ENCODE measurements at regions not wholly inside any gene's neighbourhood (a gene's known extent, or its start where the extent isn't known, plus 50 kb on each side); places are given as distances from the start of the nearest gene placed in this dataset.

DNA sequence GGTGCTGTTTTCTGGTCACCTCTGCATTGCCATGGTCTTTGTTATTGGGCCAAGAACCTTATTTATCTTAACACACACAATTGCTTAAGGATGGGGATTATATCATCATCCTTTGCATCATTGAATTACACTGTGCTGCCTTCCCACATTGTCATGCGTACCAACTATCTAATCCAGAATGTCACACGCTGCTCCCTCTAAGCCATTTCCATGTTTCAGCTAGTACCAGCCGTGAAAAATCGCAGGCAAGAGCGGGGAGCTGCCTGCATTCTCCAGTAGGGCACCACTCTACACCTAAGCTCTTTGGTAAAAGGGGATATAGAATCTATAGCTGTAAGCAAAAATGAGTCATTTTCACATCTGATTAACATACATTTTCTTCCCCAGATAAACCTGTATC lies 277.0 kb downstream of the PRL start:
- Mint-ChIP-seq H3K27ac (ENCODE audit: unreplicated experiment) (no peak overlapping the region), H3K9me3 (ENCODE audit: unreplicated experiment) (peaks cover 8% of the 10 kb centered on the region), H3K4me1 (ENCODE audit: low read depth, unreplicated experiment) (peaks cover 6% of the 10 kb centered on the region), H3K36me3 (ENCODE audit: low read depth, unreplicated experiment) (peaks cover 8% of the 10 kb centered on the region), H3K4me3 (ENCODE audit: unreplicated experiment) (no peak overlapping the region), H3K27me3 (ENCODE audit: low read depth, unreplicated experiment) (no peaks in the 10 kb centered on the region)
- Histone ChIP-seq H3K9me3 (ENCODE audit: insufficient read depth, low read depth, low read length) (peaks cover 5% of the 10 kb centered on the region), H3K79me2 (ENCODE audit: insufficient read depth, low read length) (no peaks in the 10 kb centered on the region), H3K27me3 (ENCODE audit: insufficient read depth, low read length) (no peaks in the 10 kb centered on the region), H3K36me3 (ENCODE audit: insufficient read depth, low read length) (no peaks in the 10 kb centered on the region), H3K27ac (ENCODE audit: low read depth, low read length) (no peak overlapping the region), H3K4me3 (ENCODE audit: insufficient read depth, low read depth, low read length) (no peak overlapping the region), H3K4me2 (ENCODE audit: low read length) (no peak overlapping the region), H3K9ac (ENCODE audit: low read length) (no peak overlapping the region), H3K4me1 (ENCODE audit: insufficient read depth, low read length) (peaks cover under 1% of the 10 kb centered on the region), H4K20me1 (ENCODE audit: insufficient read depth, low read length) (no peaks in the 10 kb centered on the region), H2AFZ (ENCODE audit: low read depth, low read length) (no peak overlapping the region)
- no peak for DNase-seq (ENCODE audit: low read depth)
- FAIRE-seq, result no peak
- TF ChIP-seq, protein P1, sequence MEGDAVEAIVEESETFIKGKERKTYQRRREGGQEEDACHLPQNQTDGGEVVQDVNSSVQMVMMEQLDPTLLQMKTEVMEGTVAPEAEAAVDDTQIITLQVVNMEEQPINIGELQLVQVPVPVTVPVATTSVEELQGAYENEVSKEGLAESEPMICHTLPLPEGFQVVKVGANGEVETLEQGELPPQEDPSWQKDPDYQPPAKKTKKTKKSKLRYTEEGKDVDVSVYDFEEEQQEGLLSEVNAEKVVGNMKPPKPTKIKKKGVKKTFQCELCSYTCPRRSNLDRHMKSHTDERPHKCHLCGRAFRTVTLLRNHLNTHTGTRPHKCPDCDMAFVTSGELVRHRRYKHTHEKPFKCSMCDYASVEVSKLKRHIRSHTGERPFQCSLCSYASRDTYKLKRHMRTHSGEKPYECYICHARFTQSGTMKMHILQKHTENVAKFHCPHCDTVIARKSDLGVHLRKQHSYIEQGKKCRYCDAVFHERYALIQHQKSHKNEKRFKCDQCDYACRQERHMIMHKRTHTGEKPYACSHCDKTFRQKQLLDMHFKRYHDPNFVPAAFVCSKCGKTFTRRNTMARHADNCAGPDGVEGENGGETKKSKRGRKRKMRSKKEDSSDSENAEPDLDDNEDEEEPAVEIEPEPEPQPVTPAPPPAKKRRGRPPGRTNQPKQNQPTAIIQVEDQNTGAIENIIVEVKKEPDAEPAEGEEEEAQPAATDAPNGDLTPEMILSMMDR (IDR thresholded peaks at IDR 0.05; ENCODE audit: insufficient read depth, low read depth, low read length), result no peak
- no peak for TF ChIP-seq EZH2 (IDR thresholded peaks at IDR 0.05; ENCODE audit: insufficient read depth, low read length)

DNA sequence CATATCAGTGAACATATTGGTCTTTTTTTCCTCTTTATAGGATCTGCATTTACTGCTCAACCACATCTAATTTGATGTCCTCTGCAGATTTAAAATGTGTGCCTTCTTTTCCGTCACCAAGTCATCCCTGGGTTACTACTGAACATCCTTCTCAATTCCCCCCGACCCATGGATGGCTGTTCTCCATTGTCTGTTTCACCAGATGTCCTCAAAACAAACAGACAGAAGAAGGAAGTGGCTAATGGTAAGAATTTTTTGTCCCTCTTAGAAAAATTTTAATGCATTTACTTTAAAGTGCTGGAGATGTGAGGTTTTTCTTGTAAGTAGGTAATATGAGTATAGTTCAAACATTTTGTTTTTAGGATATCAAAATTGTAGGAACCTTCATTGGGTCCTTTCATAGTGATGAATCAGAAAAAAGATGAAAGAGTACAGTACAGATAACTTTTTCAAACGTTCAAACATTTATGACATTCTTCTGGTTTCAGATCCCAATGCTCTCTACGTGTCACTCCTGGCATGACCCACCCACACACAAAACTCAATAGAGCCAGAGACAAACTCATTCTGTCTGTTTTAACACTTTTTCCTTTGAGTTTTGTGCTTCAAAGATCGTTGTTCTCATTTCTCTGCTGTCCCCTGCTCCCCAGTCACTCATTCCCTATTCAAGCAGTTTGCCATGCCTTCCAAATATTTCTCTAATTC lies 276.4 kb downstream of the PRL start:
- no peaks in the 10 kb centered on the region for H3K36me3 ChIP-seq (ENCODE audit: insufficient read depth, low read length)
- H3K4me3 ChIP-seq (ENCODE audit: insufficient read depth, low read depth, low read length), result no peak overlapping the region
- Mint-ChIP-seq H3K27ac (ENCODE audit: unreplicated experiment) (no peak overlapping the region), H3K36me3 (ENCODE audit: low read depth, unreplicated experiment) (peaks cover 8% of the 10 kb centered on the region), H3K4me3 (ENCODE audit: unreplicated experiment) (no peak overlapping the region), H3K9me3 (ENCODE audit: unreplicated experiment) (peaks cover 8% of the 10 kb centered on the region), H3K4me1 (ENCODE audit: low read depth, unreplicated experiment) (peaks cover 11% of the 10 kb centered on the region), H3K27me3 (ENCODE audit: low read depth, unreplicated experiment) (no peaks in the 10 kb centered on the region)
- H3K27me3 ChIP-seq (ENCODE audit: insufficient read depth, low read length), result no peaks in the 10 kb centered on the region
- H3K27ac ChIP-seq (ENCODE audit: low read depth, low read length), result no peak overlapping the region
- no peaks in the 10 kb centered on the region for H3K79me2 ChIP-seq (ENCODE audit: insufficient read depth, low read length)
- H2AFZ ChIP-seq (ENCODE audit: low read depth, low read length), result no peak overlapping the region
- peaks cover 7% of the 10 kb centered on the region for H3K4me1 ChIP-seq (ENCODE audit: insufficient read depth, low read length)
- H3K4me2 ChIP-seq (ENCODE audit: low read length), result no peak overlapping the region
- no peak for TF ChIP-seq EZH2 (IDR thresholded peaks at IDR 0.05; ENCODE audit: insufficient read depth, low read length)
- TF ChIP-seq, protein P1 (IDR thresholded peaks at IDR 0.05; ENCODE audit: insufficient read depth, low read depth, low read length), result no peak
- H3K9me3 ChIP-seq (ENCODE audit: insufficient read depth, low read depth, low read length), result peaks cover 5% of the 10 kb centered on the region
- FAIRE-seq (no peak), DNase-seq (ENCODE audit: low read depth) (no peak)
- H4K20me1 ChIP-seq (ENCODE audit: insufficient read depth, low read length), result no peaks in the 10 kb centered on the region
- H3K9ac ChIP-seq (ENCODE audit: low read length), result no peak overlapping the region

DNA sequence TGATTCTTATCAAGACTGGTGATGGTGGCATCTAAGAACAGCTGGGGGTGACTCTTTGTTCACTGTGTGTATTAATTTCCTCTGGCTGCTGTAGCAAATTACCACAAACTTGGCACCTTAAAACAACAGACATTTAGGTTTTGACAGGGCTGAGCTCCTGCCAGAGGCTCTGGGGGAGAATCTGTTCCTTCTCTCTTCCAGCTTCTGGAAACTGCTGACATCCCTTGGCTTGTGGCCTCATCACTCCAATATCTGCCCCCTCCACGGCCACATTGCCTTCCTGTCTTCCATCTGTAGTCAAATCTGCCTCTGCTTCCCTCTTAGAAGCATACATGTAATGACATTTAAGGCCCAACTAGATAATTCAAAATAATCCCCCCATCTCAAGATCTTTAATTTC lies 274.9 kb downstream of the PRL start:
- Histone ChIP-seq H3K36me3 (ENCODE audit: insufficient read depth, low read length) (no peaks in the 10 kb centered on the region), H3K4me3 (ENCODE audit: insufficient read depth, low read depth, low read length) (no peak overlapping the region), H3K79me2 (ENCODE audit: insufficient read depth, low read length) (no peaks in the 10 kb centered on the region), H3K27ac (ENCODE audit: low read depth, low read length) (no peak overlapping the region), H3K4me2 (ENCODE audit: low read length) (no peak overlapping the region), H3K9ac (ENCODE audit: low read length) (no peak overlapping the region), H3K9me3 (ENCODE audit: insufficient read depth, low read depth, low read length) (peaks cover 5% of the 10 kb centered on the region), H3K4me1 (ENCODE audit: insufficient read depth, low read length) (peaks cover 18% of the 10 kb centered on the region), H4K20me1 (ENCODE audit: insufficient read depth, low read length) (no peaks in the 10 kb centered on the region), H3K27me3 (ENCODE audit: insufficient read depth, low read length) (no peaks in the 10 kb centered on the region), H2AFZ (ENCODE audit: low read depth, low read length) (no peak overlapping the region)
- peaks cover 8% of the 10 kb centered on the region for H3K9me3 Mint-ChIP-seq (ENCODE audit: unreplicated experiment)
- H3K4me1 Mint-ChIP-seq (ENCODE audit: low read depth, unreplicated experiment), result peaks cover 26% of the 10 kb centered on the region
- FAIRE-seq, result no peak
- TF ChIP-seq, protein P1 (IDR thresholded peaks at IDR 0.05; ENCODE audit: insufficient read depth, low read depth, low read length), result no peak
- TF ChIP-seq EZH2 (IDR thresholded peaks at IDR 0.05; ENCODE audit: insufficient read depth, low read length), result no peak
- no peak overlapping the region for H3K27ac Mint-ChIP-seq (ENCODE audit: unreplicated experiment)
- no peak overlapping the region for H3K4me3 Mint-ChIP-seq (ENCODE audit: unreplicated experiment)
- H3K36me3 Mint-ChIP-seq (ENCODE audit: low read depth, unreplicated experiment), result peaks cover 8% of the 10 kb centered on the region
- H3K27me3 Mint-ChIP-seq (ENCODE audit: low read depth, unreplicated experiment), result no peaks in the 10 kb centered on the region
- DNase-seq (ENCODE audit: low read depth), result no peak
